ENCODE measurements at regions not wholly inside any gene's neighbourhood (a gene's known extent, or its start where the extent isn't known, plus 50 kb on each side); places are given as distances from the start of the nearest gene placed in this dataset.
A peak's percentile ranks its signal among the peaks of the same experiment; 100 is the strongest.
"Not testable (repeated sequence)": the region's sequence is repeated elsewhere in the genome, so short reads cannot be mapped to it uniquely, and the experiment has no call there.

- no peak for DNase-seq
Measured at GRCh38 chr10:94131885-94132284, 138.2 kb downstream of the PLCE1 start.

DNA sequence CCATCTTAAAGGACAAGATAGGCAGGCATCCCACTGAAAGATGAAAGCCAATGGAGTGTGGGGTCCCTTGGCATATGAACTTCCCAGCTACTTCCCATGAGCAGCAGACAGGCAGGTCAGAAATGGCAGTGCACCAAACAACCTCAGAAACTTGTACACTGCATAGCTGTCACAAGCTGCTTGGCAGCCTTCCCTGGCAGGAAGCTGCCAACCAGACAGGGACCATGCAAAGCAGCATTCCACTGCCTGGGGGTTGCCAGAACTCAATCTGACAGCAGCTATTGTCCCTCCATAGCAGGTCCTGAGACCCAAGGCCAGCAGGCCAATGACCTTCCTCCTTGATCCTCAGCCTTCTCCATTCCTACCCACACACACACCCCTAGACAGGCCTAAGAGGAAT, 139.5 kb downstream of the PLCE1 start:
- DNase-seq: no peak

- DNase-seq: no peak
Measured at GRCh38 chr10:94137747-94138146, 144.0 kb downstream of the PLCE1 start.

DNA sequence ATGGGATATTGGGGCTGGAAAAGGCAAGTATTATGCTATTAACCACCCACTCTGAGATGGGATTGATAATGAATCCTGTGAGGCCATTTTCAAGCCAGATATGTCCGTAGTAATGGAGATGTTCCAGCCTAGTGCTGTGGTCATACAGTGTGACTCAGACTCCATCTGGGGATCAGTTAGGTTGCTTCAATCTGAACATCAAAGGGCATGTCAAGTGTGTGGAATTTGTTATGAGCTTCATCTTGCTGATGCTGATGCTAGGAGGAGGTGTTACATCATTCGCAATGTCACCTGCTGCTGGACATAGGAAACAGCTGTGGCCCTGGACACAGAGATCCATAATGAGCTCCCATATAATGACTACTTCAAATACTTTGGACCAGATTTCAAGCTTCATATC, 144.7 kb downstream of the PLCE1 start:
- no peak for DNase-seq

DNA sequence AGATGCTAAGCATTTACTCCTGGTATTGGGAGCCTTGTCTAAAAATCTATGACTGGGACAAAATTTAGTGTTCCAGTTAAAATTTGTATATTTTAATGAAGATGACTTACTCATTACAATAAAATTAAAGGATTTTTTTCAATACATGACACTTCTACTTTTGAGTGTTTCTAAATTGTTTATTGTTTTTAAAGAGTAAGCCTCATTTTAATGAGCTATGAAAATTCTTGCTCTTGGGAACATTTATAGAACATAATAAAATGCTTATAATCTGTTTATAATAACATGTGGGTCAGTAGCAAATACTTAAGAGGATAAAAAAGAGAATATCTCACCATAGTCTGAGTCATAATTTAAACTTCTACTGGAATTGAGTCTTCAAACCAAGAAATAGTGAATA, 149.5 kb downstream of the PLCE1 start:
- DNase-seq: no peak

GRCh38 chr10:94146313-94146712, 152.6 kb downstream of the PLCE1 start:
- DNase-seq: no peak

GRCh38 chr10:94146746-94147145, 153.0 kb downstream of the PLCE1 start:
- no peak for DNase-seq

- DNase-seq: no peak
Measured at GRCh38 chr10:94149702-94150101, 156.0 kb downstream of the PLCE1 start.

GRCh38 chr10:94150541-94151184, 156.9 kb downstream of the PLCE1 start:
- DNase-seq: no peak

DNA sequence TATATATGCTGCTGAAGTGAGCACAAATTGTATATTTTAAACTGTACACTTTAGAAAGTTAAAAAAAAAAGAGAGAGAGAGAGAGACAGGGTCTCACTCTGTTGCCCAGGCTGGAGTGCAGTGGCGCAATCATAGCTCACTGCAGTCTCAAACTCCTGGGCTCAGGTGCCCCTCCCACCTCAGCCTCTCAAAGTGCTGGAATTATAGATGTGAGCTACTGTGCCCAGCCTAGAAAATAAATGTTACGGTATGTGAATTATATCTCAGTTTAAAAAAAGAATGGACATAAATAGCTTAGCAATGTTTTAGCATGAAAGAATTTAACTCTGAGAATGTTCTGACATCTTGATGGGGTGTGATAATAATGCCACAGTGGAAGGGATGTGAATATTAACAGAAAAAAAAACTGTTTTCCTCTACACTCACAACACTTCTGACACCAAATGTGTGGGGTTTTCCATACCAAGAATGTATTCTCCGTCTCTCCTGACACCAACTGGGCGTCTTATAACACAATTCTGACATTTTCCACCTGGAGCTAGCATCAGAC, 162.1 kb downstream of the PLCE1 start:
- DNase-seq: no peak

GRCh38 chr10:94156453-94156852, 162.7 kb downstream of the PLCE1 start:
- no peak for DNase-seq

DNA sequence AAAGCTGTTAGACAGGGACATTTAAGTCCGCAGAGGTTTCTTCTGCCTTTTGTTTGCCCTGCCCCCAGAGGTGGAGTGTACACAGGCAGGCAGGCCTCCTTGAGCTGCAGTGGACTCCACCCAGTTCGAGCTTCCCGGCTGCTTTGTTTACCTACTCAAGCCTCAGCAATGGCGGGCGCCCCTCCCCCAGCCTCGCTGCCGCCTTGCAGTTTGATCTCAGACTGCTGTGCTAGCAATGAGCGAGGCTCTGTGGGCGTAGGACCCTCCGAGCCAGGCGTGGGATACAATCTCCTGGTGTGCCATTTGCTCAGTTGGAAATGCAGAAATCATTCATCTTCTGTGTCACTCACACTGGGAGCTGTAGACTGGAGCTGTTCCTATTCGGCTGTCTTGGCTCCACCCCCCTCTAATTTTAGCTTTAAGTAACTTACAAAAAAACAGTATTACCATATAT, 171.5 kb downstream of the PLCE1 start:
- not testable (repeated sequence) for DNase-seq

DNA sequence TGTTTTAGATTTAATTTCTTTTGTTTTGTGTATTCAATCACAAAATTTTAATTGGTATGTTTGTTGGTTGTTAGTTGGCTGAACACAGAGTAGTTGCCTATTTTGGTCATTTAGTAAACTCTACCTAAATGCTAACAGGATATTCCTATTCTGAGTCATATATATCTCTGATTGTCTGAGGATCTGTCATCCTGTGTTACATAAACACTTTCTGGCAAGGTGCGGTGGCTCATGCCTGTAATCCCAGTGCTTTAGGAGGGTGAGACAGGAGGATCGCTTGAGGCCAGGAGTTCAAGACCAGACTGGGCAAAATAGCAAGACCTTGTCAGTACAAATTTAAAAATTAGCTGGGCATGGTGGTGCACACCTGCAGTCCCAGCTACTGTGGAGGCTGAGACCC, 178.6 kb downstream of the PLCE1 start:
- DNase-seq: no peak

GRCh38 chr10:94173594-94173993, 179.9 kb downstream of the PLCE1 start:
- no peak for DNase-seq

DNA sequence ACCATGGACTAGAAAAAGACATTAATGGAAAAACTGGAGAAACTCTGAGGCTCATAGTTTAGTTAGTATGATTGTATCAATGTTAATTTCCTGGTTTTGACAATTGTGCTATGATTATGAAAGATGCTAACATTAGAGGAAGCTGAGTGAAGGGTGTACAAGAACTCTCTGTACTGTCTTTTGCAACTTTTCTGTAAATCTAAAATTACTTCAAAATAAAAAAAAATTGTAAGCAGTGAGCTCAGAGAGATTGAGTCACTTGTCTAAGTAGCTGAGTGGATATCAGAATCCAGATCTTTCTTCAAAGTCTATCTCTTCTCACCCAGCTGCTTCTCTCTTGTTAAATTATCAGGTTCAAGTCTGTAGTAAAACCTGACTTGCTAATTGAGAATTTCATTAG, 181.1 kb downstream of the PLCE1 start:
- DNase-seq: no peak

DNA sequence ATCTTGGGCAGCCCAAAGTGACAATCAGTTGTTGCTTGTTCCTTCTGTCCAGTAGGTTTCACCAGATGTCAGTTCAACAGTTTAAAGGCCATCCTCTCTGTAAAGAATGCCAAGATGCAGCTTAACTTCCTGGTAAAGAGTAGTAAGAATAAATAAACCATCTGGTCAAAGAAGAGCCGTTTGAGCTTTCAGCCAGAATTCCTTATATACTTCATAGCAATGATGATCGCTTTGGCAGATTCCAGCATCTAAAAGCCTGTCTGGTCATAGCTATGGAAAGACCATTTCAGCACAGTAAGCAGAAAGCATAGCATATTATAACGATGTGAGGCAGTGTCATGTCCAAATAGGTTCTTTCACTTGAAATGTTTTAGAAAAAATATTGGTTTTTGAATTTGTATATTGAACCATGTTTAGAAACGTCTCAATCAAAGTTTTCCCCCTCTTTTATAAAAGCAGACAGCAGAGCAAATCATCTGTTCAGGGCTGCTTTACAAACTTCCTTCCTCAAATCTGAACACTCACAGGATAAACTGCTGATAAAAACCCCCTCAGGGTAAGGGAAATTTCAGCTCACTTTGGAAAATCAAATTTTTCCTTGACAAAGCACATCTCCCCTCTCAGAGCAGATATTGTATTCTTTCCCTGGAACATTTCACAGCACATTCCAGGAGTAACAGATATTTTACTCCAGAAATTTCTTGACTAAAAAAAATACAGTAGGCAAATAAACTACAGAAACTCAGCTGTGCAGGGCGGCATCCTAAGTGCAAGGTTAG, 184.1 kb downstream of the NOC3L start:
- DNase-seq: no peak

DNA sequence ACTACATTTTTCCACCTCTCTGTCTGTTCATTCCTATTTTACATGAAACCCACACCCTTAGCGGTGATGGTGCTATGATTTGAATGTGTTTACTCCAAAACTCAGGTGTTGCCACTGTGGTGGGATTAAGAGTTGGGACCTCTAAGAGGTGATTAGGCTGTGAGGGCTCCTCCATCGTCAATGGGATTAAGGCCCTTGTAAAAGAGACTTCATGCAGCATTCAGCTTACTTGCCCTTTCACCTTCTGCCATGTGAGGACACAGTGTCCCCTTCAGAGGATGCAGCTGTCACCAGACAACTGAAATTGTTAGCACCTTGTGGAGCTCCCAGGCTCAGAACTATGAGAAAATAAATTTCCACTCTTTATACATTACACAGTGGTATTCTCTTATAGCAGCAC, 182.2 kb downstream of the NOC3L start:
- DNase-seq: no peak

- DNase-seq: peak; percentile 5 to 32
Measured at GRCh38 chr10:94183666-94184264, 179.0 kb downstream of the NOC3L start.

GRCh38 chr10:94186722-94187121, 176.0 kb downstream of the NOC3L start:
- DNase-seq: no peak

DNA sequence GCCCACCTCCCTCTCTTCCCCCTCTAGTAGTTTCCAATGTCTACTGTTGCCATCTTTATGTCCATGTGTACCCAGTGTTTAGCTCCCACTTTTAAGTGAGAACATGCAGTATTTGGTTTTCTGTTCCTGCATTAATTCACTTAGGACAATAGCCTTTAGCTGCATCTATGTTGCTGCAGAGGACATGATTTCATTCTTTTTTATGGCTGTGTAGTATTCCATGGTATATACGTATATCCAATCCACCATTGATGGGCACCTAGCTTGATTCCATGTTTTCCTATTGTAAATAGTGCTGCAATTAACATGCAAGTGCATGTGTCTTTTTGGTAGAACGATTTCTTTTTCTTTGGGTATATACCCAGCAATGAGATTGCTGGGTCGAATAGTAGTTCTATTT, 170.4 kb downstream of the NOC3L start:
- DNase-seq: no peak

- DNase-seq: no peak
Measured at GRCh38 chr10:94192974-94193373, 169.8 kb downstream of the NOC3L start.

- DNase-seq: no peak
Measured at GRCh38 chr10:94193466-94193924, 169.2 kb downstream of the NOC3L start.

DNA sequence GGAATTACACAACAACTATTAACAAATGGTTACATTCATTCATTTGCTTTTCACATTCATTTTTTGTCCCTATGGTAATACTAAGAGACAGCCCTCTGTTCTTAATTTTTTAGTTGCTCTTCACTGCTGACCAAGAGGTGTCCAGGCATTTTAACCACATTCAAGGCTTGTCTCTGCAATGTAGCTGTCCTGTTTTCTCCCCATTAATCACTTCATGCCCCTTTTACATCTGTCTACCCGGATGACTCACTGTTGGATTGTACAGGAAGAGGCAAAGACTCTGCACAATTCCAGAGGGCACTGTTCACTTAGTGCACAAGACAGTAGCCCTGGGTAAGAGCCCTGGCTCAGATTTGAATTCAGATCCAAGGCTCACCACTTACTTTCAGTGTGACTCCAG, 168.5 kb downstream of the NOC3L start:
- no peak for DNase-seq

DNA sequence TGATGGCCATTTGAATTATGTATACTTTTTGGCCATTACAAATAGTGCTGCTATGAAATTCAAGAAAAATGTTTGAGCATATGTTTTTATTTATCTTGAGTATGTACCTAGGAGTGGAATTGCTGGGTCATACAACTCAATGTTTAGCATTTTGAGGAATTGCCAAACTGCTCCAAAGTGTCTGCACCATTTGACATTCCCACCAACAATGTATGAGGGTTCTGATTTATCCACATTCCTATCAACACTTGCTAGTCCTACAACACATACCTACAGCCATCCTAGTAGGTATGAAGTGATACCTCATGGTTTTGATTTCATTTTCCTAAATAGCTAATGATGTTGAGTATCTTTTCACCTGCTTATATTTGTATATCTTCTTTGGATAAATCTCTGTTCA, 165.5 kb downstream of the NOC3L start:
- DNase-seq: no peak
